ENCODE measurements at regions not wholly inside any gene's neighbourhood (a gene's known extent, or its start where the extent isn't known, plus 50 kb on each side); places are given as distances from the start of the nearest gene placed in this dataset.

DNA sequence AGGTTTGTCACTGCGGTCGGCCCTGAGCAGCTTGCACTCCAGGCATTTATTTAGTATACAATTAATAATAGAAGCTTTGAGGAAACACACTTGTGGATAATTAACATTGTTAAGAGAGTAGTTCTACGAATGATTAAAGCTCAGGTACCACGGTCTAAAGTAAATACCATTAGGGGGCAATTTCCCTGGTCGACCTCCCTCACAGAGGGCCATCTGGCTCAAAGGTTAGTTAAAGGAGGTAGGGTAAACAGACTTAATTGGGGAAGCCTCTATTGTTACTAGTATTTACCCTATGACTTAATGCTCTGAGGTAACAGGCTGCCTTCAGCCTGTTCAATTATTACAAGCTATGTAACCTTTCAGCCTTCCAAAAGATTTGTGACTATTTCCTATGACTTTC, 122.3 kb upstream of the SLC44A3 start:
- TF ChIP-seq CTCF (IDR thresholded peaks at IDR 0.05; ENCODE audit: insufficient read depth, low read length): no peak
- no peak for TF ChIP-seq POLR2AphosphoS5 (IDR thresholded peaks at IDR 0.05; ENCODE audit: low read depth)
